Stomach (tissue), 8 donors: ENCODE measurements at regions not wholly inside any gene's neighbourhood (a gene's known extent, or its start where the extent isn't known, plus 50 kb on each side); places are given as distances from the start of the nearest gene placed in this dataset.
"Not testable (repeated sequence)": the region's sequence is repeated elsewhere in the genome, so short reads cannot be mapped to it uniquely, and the experiment has no call there.

Experiments used
- DNase-seq, 2 donors: peaks; one replicate each; pipeline versions ENCODE4 v3.0.0 to v3.0.0-alpha.2; 2013 to 2019
- H3K27ac ChIP-seq, 5 donors: fragments of 200-600 bp in 4 of 5; sonication (generic) in 4 of 5; one replicate each; pipeline ENCODE4 v1.5.1; 2013 to 2019; ENCODE audit warnings: mild to moderate bottlenecking in 1 of 5, moderate library complexity in 1 of 5
- H3K27me3 ChIP-seq, 3 donors: fragments of 200-600 bp; sonication (generic); one replicate each; pipeline ENCODE4 v1.5.1; 2017 to 2019; ENCODE audit warnings: mixed run types in 1 of 3
- H3K36me3 ChIP-seq, 4 donors: fragments of 200-600 bp; sonication (generic); 1 replicate in 3 of 4; 2 replicates in 1 of 4; pipeline ENCODE4 v1.5.1; 2016 to 2019
- H3K4me1 ChIP-seq, 4 donors: fragments of 200-600 bp; sonication (generic); one replicate each; pipeline ENCODE4 v1.5.1; 2016 to 2019
- H3K4me3 ChIP-seq, 4 donors: fragments of 200-600 bp; sonication (generic) in 3 of 4; one replicate each; pipeline ENCODE4 v1.5.1; 2016 to 2019; ENCODE audit warnings: mild to moderate bottlenecking in 1 of 4
- H3K9me3 ChIP-seq, 4 donors: fragments of 200-600 bp; sonication (generic); one replicate each; pipeline ENCODE4 v1.5.1; 2016 to 2019
- CTCF ChIP-seq, 7 experiments: fragments of 450-650 bp in 4 of 7; fragments of 200-600 bp in 3 of 7; sonication (generic) in 3 of 7; IDR thresholded peaks; one replicate each; pipeline ENCODE4 v1.5.1; 2016 to 2019; ENCODE audit warnings: antibody characterized with exemption in 7 of 7, control low read depth in 2 of 7, mild to moderate bottlenecking in 1 of 7
- EP300 ChIP-seq: sonication (generic); formaldehyde crosslinking; IDR thresholded peaks from one replicate; pipeline ENCODE4 v1.6.1; 2017; ENCODE audit warnings: antibody characterized with exemption
- POLR2A ChIP-seq, 4 donors: fragments of 450-650 bp; IDR thresholded peaks; one replicate each; pipeline ENCODE4 v1.6.1; 2016; ENCODE audit warnings: antibody characterized with exemption in 4 of 4, control low read depth in 2 of 4, mild to moderate bottlenecking in 1 of 4, moderate library complexity in 1 of 4
- POLR2AphosphoS5 ChIP-seq, 3 donors: sonication (generic); formaldehyde crosslinking; IDR thresholded peaks; one replicate each; pipeline ENCODE4 v1.6.1; 2016; ENCODE audit warnings: antibody characterized with exemption in 3 of 3
- WGBS, 5 donors: extraction: QIAGEN DNeasy Blood & Tissue Kit in 3 of 5; methylation state at CpG; one replicate each; pipeline versions ENCODE4 v1.1.5 to v1.1.7; 2013 to 2018; 5-methylcytosine and 5-hydroxymethylcytosine counted together
- intact Hi-C: fragments of 100-400 bp; cut with DNase I; formaldehyde crosslinking; loops from one replicate; pipeline ENCODE4 v1.15.1; 2023; ENCODE audit warnings: low total_unique reads
- donor health status: healthy with polysubstance abuse.
- donor health status: Bipolar disorder and iron deficiency.
- donor health status: healthy.

GRCh38 chr2:12486205-12487118 lies 230.3 kb upstream of the TRIB2 start:
- no peak for TF ChIP-seq CTCF (IDR thresholded peaks at IDR 0.05)
- TF ChIP-seq EP300: no peak
- TF ChIP-seq POLR2AphosphoS5 (IDR thresholded peaks at IDR 0.05): no peak
- TF ChIP-seq POLR2A (IDR thresholded peaks at IDR 0.05): no peak
- Histone ChIP-seq H3K27me3 (no peaks in the 10 kb centered on the region), H3K27ac (no peak overlapping the region), H3K36me3 (no peaks in the 10 kb centered on the region), H3K9me3 (no peaks in the 10 kb centered on the region), H3K4me1 (peaks cover 0 to 22% (median 10%) of the 10 kb centered on the region in 4 donors), H3K4me3 (no peak overlapping the region)
- intact Hi-C loops: no loop called here
- no peak for DNase-seq
- WGBS, 5 donors: 61 to 74% (median 62%) methylated on average over 9 of the region's 9 CpGs

GRCh38 chr2:12487253-12488004 lies 229.3 kb upstream of the TRIB2 start:
- TF ChIP-seq POLR2AphosphoS5 (IDR thresholded peaks at IDR 0.05) (no peak), POLR2A (IDR thresholded peaks at IDR 0.05) (no peak)
- Histone ChIP-seq H3K27me3 (no peaks in the 10 kb centered on the region), H3K4me1 (peaks cover 0 to 22% (median 10%) of the 10 kb centered on the region in 4 donors), H3K27ac (no peak overlapping the region), H3K4me3 (no peak overlapping the region), H3K9me3 (no peaks in the 10 kb centered on the region), H3K36me3 (no peaks in the 10 kb centered on the region)
- WGBS, 5 donors: 79 to 88% (median 85%) methylated on average over 8 of the region's 8 CpGs
- DNase-seq: no peak
- intact Hi-C loops: no loop called here

GRCh38 chr2:12488352-12489318 lies 228.1 kb upstream of the TRIB2 start:
- TF ChIP-seq CTCF (IDR thresholded peaks at IDR 0.05) (no peak), EP300 (no peak), POLR2AphosphoS5 (IDR thresholded peaks at IDR 0.05) (no peak), POLR2A (IDR thresholded peaks at IDR 0.05) (no peak)
- H3K9me3 ChIP-seq: no peaks in the 10 kb centered on the region
- peaks cover 0 to 22% (median 10%) of the 10 kb centered on the region in 4 donors for H3K4me1 ChIP-seq
- no peak overlapping the region for H3K4me3 ChIP-seq
- H3K27ac ChIP-seq: no peak overlapping the region
- H3K27me3 ChIP-seq: no peaks in the 10 kb centered on the region
- DNase-seq: peak in 1 of 2 donors; percentile 46
- no peaks in the 10 kb centered on the region for H3K36me3 ChIP-seq
- 64 to 71% (median 66%) methylated on average over 12 of the region's 12 CpGs for WGBS, 5 donors
- intact Hi-C loops: no loop called here

- no peak overlapping the region for H3K27ac ChIP-seq
- intact Hi-C loops: no loop called here
- 60 to 90% (median 85%) methylated on average over 4 of the region's 4 CpGs for WGBS, 5 donors
- H3K4me1 ChIP-seq: peaks cover 0 to 20% (median 10%) of the 10 kb centered on the region in 4 donors
- TF ChIP-seq EP300: no peak
- TF ChIP-seq POLR2AphosphoS5 (IDR thresholded peaks at IDR 0.05): no peak
- H3K27me3 ChIP-seq: no peaks in the 10 kb centered on the region
- DNase-seq: no peak
- no peaks in the 10 kb centered on the region for H3K36me3 ChIP-seq
- H3K9me3 ChIP-seq: no peaks in the 10 kb centered on the region
- no peak overlapping the region for H3K4me3 ChIP-seq
Measured at GRCh38 chr2:12490641-12491040, 226.1 kb upstream of the TRIB2 start.

- intact Hi-C loops, DNase-seq, H3K4me3 ChIP-seq, H3K9me3 ChIP-seq, H3K27me3 ChIP-seq, H3K27ac ChIP-seq, H3K4me1 ChIP-seq, H3K36me3 ChIP-seq: not testable (repeated sequence)
- 100% methylated on average over 2 of the region's 3 CpGs; no CpG with 5 or more reads in 4 of the 5 donors for WGBS, 5 donors
Measured at GRCh38 chr2:12492360-12492759, 224.4 kb upstream of the TRIB2 start.
